AG09309 (cell line): ENCODE measurements at regions not wholly inside any gene's neighbourhood (a gene's known extent, or its start where the extent isn't known, plus 50 kb on each side); places are given as distances from the start of the nearest gene placed in this dataset.

Experiments
- DNase-seq: peaks from one replicate; pipeline ENCODE4 v3.0.0-alpha.2; 2010; ENCODE audit warnings: low read depth
- H3K4me3 ChIP-seq: 2 replicates; pipeline ENCODE4 v1.5.1; 2011; ENCODE audit warnings: mild to moderate bottlenecking, low read depth, low read length, moderate library complexity; ENCODE audit not compliant: control insufficient read depth
- TF ChIP-seq, protein P1 (sequence below): IDR thresholded peaks from 2 replicates; pipeline ENCODE4 v1.5.1; 2011; ENCODE audit warnings: mild to moderate bottlenecking, low read depth, low read length, inconsistent platforms; ENCODE audit not compliant: insufficient read depth, control insufficient read depth; ENCODE audit errors: missing control alignments

DNA sequence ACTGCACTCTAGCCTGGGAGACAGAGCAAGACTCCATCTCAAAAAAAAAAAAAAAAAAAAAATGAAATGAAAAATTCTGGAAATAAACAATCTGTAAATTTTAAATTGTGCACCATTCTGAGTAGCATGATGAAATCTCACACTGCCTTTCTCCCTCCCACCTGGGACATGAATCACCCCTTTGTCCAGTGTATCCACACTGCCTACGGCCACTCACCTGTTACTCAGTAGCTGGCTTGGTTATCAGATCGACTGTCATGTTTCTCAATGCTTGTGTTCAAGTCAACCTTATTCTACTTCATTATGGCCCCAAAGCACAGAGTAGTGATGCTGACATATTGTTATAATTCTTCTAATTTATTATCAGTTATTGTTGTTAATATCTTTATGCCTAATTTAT, 58.7 kb upstream of the MTHFD1L start:
- TF ChIP-seq, protein P1, sequence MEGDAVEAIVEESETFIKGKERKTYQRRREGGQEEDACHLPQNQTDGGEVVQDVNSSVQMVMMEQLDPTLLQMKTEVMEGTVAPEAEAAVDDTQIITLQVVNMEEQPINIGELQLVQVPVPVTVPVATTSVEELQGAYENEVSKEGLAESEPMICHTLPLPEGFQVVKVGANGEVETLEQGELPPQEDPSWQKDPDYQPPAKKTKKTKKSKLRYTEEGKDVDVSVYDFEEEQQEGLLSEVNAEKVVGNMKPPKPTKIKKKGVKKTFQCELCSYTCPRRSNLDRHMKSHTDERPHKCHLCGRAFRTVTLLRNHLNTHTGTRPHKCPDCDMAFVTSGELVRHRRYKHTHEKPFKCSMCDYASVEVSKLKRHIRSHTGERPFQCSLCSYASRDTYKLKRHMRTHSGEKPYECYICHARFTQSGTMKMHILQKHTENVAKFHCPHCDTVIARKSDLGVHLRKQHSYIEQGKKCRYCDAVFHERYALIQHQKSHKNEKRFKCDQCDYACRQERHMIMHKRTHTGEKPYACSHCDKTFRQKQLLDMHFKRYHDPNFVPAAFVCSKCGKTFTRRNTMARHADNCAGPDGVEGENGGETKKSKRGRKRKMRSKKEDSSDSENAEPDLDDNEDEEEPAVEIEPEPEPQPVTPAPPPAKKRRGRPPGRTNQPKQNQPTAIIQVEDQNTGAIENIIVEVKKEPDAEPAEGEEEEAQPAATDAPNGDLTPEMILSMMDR = no peak

DNA sequence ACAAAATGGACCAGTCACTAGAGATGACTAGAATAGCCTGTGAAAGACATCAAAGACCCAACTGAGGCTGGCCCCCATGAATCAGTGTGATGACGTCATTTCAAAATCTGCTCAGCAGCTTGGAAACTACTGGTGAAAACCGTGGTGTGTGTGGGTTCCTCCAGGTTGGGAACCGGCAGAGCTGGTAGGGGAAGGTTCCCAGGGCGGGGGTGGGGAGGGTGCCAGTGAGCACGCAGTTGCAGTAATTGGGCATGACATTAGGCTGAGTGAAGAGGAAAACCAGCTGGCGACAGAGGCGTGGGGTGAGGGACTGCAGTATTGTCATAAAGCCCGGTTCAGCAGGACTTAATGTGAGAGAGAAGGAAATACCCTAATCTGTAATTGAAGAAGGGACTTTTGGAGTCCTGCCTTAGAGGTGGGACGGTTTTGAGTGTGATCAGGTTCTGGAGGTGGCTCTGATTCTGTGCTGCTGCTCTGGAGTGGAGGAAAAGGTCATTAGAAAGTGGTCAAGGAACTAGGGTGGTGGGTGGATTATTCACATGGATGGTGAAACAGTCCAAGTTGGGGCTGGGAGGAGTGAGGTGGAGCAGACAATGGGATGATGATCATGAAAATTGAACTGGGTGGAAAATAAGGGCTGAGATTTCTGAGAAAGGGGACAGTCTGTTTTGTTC, 52.0 kb upstream of the MTHFD1L start:
- no peak for DNase-seq
- no peak overlapping the region for H3K4me3 ChIP-seq
- TF ChIP-seq, protein P1 = no peak

More for the DNA sequence above, 58.7 kb upstream of the MTHFD1L start:
- DNase-seq = no peak
- no peak overlapping the region for H3K4me3 ChIP-seq

DNA sequence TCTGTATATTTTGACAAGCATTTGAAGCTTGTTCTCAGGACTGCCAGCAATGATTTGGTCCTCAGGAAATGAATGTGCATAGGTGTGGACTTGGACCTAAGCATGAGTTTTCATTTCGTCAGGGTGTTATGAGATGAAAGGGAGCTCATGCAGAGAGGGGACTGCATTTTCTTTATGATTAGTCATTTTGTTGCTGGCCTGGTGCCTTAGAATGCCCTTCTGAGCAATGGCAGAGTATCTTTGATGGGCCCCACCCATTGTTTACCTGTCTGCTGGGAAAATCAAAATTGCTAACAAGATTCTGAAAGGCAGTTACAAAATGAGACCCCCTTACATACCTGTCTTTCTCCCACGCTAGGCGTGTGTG, 51.5 kb upstream of the MTHFD1L start:
- no peak overlapping the region for H3K4me3 ChIP-seq
- no peak for DNase-seq

More for the DNA sequence above, 51.5 kb upstream of the MTHFD1L start:
- TF ChIP-seq, protein P1 = no peak
